GM18505 (cell line): ENCODE measurements at regions not wholly inside any gene's neighbourhood (a gene's known extent, or its start where the extent isn't known, plus 50 kb on each side); places are given as distances from the start of the nearest gene placed in this dataset.

ENCODE experiments used
- ATAC-seq: cut with Tn5 transposase; IDR thresholded peaks from one replicate; pipeline ENCODE4 v1.9.1; 2021; ENCODE audit not compliant: unreplicated experiment
- POLR2A ChIP-seq: IDR thresholded peaks from 4 replicates; pipeline ENCODE4 v1.6.1; 2011; ENCODE audit warnings: borderline replicate concordance; ENCODE audit not compliant: insufficient read depth, insufficient read length; ENCODE audit errors: extremely low read depth

- TF ChIP-seq POLR2A = no peak
- no peak for ATAC-seq
Measured at GRCh38 chr2:5530011-5530696, 162.0 kb upstream of the SOX11 start.

GRCh38 chr2:5535301-5535700 is 156.9 kb upstream of the SOX11 start:
- ATAC-seq = no peak
- TF ChIP-seq POLR2A = no peak

DNA sequence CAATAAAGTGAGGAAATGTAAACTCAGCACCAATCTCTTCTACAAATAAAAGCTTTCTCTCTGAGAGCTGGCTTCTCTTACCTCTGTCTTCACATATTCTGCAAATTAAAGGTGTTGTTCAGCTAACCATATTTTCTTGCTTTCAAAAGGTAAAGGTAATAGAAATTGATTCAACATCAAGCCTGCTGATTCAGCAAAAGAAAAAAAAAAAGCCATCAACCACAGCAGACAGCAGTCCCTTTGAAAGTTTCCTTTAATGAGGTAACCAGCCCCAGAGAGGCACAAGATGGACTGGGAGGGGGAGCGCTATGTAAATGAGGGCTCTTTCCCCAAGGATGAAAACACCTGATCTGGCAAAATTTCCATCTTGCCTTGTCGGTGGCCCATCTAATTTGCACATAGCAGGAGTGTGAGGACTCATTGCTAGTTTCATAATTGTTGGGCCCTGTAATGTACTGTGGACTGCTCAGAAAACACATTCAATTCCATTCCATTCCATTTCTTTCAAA is 154.9 kb upstream of the SOX11 start:
- ATAC-seq = no peak
- no peak for TF ChIP-seq POLR2A

- no peak for ATAC-seq
Measured at GRCh38 chr2:5538313-5538712, 153.9 kb upstream of the SOX11 start.

GRCh38 chr2:5538772-5539171 is 153.4 kb upstream of the SOX11 start:
- ATAC-seq = no peak
- TF ChIP-seq POLR2A = no peak

More at GRCh38 chr2:5538313-5538712, 153.9 kb upstream of the SOX11 start:
- no peak for TF ChIP-seq POLR2A

- no peak for TF ChIP-seq POLR2A
- ATAC-seq = no peak
Measured at GRCh38 chr2:5539282-5540165, 152.7 kb upstream of the SOX11 start.

DNA sequence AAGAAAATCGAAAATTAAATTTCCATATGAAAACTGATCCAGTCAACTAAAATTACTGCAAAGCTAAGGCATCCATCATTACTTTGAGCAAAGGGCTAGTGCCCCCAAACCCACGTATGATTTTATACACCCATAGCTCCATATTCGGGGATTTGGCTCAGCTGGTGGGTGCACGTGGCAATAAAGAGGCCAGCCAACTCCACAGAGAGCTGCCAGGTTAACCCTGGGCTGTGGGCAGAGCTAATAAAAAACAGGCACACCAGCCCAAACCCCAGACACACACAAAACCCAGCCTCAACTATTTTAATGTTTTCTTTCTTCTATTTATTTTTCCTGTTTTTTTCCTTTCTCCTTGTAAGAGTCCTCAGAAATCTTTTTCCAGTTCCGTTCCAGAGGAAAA is 151.3 kb upstream of the SOX11 start:
- no peak for ATAC-seq
- no peak for TF ChIP-seq POLR2A

DNA sequence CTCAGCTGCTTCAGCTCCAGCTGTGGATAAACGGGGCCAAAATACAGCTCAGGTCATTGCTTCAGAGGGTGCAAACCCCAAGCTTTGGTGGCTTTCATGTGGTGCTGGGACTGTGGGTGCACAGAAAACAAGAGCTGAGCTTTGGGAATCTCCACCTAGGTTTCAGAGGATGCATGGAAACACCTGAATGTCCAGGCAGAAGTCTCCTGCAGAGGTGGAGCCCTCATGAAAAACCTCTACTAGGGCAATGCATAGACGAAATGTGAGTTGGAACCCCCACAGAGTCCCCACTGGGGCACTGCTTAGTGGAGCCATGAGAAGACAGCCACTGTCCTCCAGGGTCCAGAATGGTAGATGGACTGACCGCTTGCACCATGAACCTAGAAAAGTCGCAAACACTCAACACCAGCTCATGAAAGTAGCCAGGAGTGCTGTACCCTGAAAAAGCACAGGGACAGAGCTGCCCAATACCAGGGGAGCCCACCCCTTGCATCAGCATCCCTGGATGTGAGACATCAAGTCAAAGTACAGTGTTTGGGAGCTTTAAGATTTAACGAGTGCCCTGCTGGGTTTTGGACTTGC is 147.9 kb upstream of the SOX11 start:
- ATAC-seq = no peak
- TF ChIP-seq POLR2A = no peak

DNA sequence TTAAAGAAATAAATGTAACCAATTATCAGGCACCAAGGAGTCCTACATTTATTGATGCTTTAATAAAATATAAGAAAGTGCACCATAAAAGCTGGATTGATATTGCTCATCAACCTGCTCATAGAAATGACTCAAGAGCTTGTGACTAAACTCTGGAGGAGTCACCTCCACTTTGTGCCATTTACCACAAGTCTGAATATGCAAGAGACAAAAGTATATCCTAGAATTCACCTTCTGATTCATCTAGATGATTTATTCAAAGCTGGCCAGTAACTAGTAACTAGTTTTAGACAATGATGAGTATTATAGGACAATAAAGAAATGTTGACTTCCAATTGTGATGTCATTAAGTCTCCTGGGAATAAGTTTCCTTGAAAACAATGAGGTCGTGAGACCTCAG is 146.0 kb upstream of the SOX11 start:
- TF ChIP-seq POLR2A = no peak
- no peak for ATAC-seq

DNA sequence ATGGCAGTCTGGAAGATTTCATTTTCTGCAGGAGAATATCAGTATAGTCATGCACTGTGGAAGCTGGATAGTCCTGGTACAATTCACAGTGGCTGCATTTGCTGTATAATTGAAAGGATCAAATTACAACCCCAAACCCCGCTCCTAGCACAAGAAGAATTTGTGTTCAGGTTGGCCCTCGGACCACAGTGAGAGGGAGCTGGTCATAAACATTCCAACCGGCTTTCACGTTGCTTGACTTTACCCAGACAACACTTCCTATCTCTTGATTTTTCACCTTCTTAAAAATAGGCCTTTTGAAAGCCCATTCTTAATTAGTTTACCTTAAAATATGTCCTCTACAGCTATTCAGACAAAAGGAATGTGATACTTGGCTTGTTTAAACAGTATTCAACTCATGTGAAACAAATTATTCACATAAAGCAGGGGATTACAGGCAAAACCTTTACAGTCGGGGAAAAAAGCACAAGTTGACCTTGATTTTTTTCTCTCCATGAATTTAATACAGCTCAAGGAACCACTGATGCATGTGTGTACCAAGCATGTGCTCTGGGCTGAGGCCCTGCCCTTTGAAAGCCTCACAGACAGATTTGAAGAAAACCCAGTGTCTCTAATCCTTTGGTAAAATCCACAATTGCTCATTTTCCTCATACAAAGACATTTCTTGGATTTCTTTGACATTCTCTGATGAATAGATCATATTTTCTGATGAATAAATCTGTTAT is 143.0 kb upstream of the SOX11 start:
- ATAC-seq = no peak
- TF ChIP-seq POLR2A = no peak

- TF ChIP-seq POLR2A = no peak
- no peak for ATAC-seq
Measured at GRCh38 chr2:5549771-5550170, 142.4 kb upstream of the SOX11 start.

DNA sequence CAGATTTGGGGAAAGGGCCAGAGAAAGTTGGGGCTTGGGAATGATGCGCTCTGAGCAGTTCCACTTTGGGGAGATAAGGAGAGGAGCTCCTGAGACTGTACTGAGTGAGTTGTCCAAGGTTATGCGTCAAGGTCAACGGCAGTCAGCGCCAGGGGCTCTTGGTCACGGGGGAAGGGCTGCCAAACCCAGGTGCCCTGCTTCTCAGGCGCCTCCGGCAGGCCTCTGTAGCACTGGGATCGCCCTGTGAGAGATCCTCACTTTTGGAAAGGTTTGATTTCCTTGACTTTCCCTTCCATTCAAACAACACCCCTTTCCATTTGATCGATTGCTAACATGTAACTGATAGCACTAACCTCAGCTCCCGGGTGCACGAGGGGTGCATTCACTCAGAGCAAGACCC is 136.5 kb upstream of the SOX11 start:
- TF ChIP-seq POLR2A = no peak
- ATAC-seq = no peak

- no peak for TF ChIP-seq POLR2A
- ATAC-seq = no peak
Measured at GRCh38 chr2:5561006-5561405, 131.2 kb upstream of the SOX11 start.
